ENCODE measurements at regions not wholly inside any gene's neighbourhood (a gene's known extent, or its start where the extent isn't known, plus 50 kb on each side); places are given as distances from the start of the nearest gene placed in this dataset.
"Not testable (repeated sequence)": the region's sequence is repeated elsewhere in the genome, so short reads cannot be mapped to it uniquely, and the experiment has no call there.

DNA sequence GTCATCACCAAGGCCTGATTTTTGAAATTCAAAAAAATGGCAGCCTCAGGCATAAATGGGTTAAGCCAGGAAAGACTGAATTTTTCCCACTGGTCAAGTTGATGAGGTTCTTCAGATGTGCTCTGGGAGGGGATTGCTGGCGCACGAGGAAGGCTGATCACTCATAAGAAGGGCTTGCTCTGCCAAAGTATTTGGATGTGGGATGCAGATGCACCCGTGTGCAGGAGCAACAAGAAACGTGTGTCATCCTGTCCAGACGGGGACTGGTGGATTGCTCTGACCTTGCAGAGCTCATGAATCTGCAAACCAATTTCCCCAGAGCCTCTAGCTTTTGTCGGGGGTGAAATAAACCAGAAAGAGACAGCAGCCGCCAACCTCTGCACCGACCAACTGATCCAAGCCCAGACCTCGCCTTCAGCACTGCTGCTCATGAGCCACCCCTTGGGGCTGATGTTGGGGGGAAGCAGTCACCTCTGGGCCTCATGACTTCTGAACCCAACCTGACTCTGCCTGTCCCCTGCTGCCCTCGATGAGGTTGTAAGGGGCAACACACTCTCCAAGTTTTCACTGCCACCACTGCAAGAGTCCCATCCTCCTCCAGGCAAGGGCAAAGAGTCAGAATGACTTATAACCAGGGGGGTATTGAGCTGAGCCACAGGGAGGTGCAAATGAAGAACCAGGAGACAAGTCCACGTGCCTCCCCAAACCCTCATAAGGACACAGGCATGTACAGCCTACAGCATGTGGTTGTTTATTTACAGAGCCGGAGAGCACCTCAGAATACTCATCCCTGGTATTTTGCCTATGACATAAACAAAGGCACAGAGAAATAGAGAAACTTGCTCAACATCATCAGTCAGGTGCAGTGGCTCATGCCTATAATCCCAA, 452.0 kb downstream of the SOX9 start:
- H3K4me1 ChIP-seq = no peaks in the 10 kb centered on the region
- H3K4me3 ChIP-seq = no peak overlapping the region
- H3K36me3 ChIP-seq = no peaks in the 10 kb centered on the region
- TF ChIP-seq, protein P1, sequence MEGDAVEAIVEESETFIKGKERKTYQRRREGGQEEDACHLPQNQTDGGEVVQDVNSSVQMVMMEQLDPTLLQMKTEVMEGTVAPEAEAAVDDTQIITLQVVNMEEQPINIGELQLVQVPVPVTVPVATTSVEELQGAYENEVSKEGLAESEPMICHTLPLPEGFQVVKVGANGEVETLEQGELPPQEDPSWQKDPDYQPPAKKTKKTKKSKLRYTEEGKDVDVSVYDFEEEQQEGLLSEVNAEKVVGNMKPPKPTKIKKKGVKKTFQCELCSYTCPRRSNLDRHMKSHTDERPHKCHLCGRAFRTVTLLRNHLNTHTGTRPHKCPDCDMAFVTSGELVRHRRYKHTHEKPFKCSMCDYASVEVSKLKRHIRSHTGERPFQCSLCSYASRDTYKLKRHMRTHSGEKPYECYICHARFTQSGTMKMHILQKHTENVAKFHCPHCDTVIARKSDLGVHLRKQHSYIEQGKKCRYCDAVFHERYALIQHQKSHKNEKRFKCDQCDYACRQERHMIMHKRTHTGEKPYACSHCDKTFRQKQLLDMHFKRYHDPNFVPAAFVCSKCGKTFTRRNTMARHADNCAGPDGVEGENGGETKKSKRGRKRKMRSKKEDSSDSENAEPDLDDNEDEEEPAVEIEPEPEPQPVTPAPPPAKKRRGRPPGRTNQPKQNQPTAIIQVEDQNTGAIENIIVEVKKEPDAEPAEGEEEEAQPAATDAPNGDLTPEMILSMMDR (IDR thresholded peaks at IDR 0.05) = no peak
- no peaks in the 10 kb centered on the region for H3K27me3 ChIP-seq
- H3K27ac ChIP-seq = no peak overlapping the region
- intact Hi-C loops (cut with DNase I) = no loop called here
- DNase-seq = no peak
- no peaks in the 10 kb centered on the region for H3K9me3 ChIP-seq
- no peak overlapping the region for H3K9ac ChIP-seq (ENCODE audit: low read depth in 2 of 2, low read length in 2 of 2)

- DNase-seq; H3K9ac ChIP-seq (ENCODE audit: low read depth in 2 of 2, low read length in 2 of 2); H3K9me3 ChIP-seq; H3K4me3 ChIP-seq; H3K4me1 ChIP-seq; H3K27ac ChIP-seq; intact Hi-C loops (cut with DNase I); H3K36me3 ChIP-seq; H3K27me3 ChIP-seq: not testable (repeated sequence)
Measured at GRCh38 chr17:72573492-72573801, 452.6 kb downstream of the SOX9 start.

DNA sequence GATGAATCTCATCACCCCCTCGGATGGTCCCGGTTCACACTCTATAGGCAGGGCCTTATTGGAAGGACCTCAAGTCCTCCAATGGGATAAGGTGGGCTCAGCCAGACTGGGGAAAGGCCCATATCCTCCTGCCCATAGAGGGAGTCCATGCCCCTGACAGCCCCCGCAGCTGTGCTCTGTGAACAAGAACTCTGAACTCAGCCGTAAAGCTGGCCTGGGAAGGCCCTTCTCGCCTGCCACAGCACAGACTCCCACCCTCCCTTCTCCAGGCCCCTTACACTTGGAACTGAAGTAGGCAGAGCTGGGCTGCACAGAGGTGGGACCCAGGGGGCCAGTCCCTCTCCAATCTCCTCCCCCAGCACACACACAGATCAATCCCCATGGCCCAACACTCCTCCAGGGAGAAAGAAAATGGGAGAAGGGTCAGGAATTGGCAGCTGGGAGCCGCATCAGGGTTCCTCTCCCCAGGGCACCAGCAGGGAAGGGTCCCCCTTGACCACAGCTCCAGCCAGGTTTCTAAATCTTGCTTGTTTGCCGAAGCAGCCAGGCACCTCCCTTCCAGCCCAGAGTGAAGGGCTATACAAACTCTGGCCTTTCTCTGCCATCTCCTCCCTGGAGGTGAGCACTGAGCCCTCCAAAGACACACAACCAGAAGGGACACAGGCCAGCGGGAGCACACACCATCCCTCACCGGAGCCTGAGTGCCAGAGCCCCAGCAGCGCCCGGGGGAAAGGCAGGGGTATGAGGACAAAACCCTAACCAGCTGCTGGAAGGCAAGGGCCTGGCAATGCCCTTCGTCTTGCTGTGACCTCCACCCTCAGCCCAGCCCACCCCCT, 454.1 kb downstream of the SOX9 start:
- H3K27ac ChIP-seq = no peak overlapping the region
- H3K4me3 ChIP-seq = no peak overlapping the region
- H3K27me3 ChIP-seq = no peaks in the 10 kb centered on the region
- no peaks in the 10 kb centered on the region for H3K36me3 ChIP-seq
- intact Hi-C loops (cut with DNase I) = no loop called here
- DNase-seq = no peak
- no peak overlapping the region for H3K9ac ChIP-seq (ENCODE audit: low read depth in 2 of 2, low read length in 2 of 2)
- no peaks in the 10 kb centered on the region for H3K9me3 ChIP-seq
- no peaks in the 10 kb centered on the region for H3K4me1 ChIP-seq
- TF ChIP-seq, protein P1 (IDR thresholded peaks at IDR 0.05) = no peak

DNA sequence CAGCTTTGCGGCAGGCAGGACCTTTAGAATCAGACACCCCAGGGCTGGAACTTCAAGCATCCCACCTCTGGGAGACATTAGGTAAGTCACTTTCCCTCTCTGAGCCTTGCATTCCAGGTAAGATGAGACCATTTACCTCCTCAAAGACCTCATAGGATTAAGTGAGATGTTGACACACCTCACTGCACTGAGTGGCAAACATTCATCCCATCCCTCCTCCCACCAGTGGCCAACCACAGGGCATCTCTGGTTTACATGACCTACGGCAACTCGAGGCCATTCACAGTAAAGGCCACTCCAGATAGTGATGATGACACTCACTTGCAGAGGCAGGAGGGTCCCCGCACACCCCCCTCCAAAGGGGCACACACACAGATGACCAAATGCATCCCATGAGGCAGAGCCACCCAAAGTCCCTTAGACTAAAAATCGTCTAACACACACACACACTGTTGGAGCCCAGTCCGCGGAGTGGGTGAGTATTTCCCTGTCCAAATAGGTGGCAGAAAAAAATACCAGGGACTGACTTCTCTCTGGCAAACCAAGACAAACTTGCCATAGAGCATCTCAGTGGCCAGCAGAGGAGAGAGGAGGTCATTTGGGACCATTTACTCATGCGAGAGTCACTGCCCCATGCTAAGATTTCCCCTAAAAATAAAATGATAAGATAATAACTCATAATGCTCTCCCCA, 454.9 kb downstream of the SOX9 start:
- Histone ChIP-seq H3K4me3 (no peak overlapping the region), H3K4me1 (no peaks in the 10 kb centered on the region), H3K27me3 (no peaks in the 10 kb centered on the region), H3K36me3 (no peaks in the 10 kb centered on the region), H3K27ac (no peak overlapping the region), H3K9ac (ENCODE audit: low read depth in 2 of 2, low read length in 2 of 2) (no peak overlapping the region), H3K9me3 (no peaks in the 10 kb centered on the region)
- TF ChIP-seq, protein P1 (IDR thresholded peaks at IDR 0.05) = no peak
- no peak for DNase-seq
- intact Hi-C loops (cut with DNase I) = no loop called here

DNA sequence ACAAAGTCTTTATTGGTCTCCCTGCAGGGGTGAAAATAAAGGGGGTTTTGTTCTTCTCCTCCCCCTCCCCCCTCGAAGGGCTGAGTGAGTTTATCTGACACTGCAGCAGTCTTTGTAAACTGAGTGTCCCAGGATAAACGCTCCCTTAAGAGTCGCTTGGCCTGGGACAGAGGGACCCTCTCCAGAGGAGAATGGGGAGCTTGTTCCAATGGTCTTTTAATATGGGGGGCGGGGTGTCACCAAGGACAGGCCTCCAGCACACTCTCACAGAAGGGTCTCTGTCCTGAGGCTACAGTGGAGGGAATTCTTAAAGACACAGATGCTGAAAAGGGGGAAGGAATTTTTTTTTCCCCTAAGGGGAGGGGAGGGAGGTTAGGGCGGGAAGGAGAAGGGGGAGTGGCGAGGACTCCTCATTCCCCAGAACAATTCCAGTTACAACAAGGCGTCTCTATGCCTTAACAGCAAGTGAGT, 455.5 kb downstream of the SOX9 start:
- Histone ChIP-seq H3K27ac (no peak overlapping the region), H3K36me3 (no peaks in the 10 kb centered on the region), H3K9me3 (no peaks in the 10 kb centered on the region), H3K4me1 (no peaks in the 10 kb centered on the region), H3K4me3 (no peak overlapping the region), H3K27me3 (no peaks in the 10 kb centered on the region), H3K9ac (ENCODE audit: low read depth in 2 of 2, low read length in 2 of 2) (no peak overlapping the region)
- no peak for DNase-seq
- intact Hi-C loops (cut with DNase I) = no loop called here
- TF ChIP-seq, protein P1 (IDR thresholded peaks at IDR 0.05) = no peak

Data from colonic mucosa (tissue), 4 donors.